Astrocyte (in vitro differentiated cells and primary cell): ENCODE measurements at regions not wholly inside any gene's neighbourhood (a gene's known extent, or its start where the extent isn't known, plus 50 kb on each side); places are given as distances from the start of the nearest gene placed in this dataset.

Source experiments
- EZH2 ChIP-seq: IDR thresholded peaks from 2 replicates; pipeline ENCODE4 v1.6.1; 2012; ENCODE audit warnings: mild to moderate bottlenecking, low read length, inconsistent platforms; ENCODE audit not compliant: insufficient read depth
- TF ChIP-seq, protein P1 (sequence below): IDR thresholded peaks from 2 replicates; pipeline ENCODE4 v1.5.1; 2011; ENCODE audit warnings: low read depth, mild to moderate bottlenecking, inconsistent platforms, low read length, moderate library complexity; ENCODE audit not compliant: insufficient read depth

DNA sequence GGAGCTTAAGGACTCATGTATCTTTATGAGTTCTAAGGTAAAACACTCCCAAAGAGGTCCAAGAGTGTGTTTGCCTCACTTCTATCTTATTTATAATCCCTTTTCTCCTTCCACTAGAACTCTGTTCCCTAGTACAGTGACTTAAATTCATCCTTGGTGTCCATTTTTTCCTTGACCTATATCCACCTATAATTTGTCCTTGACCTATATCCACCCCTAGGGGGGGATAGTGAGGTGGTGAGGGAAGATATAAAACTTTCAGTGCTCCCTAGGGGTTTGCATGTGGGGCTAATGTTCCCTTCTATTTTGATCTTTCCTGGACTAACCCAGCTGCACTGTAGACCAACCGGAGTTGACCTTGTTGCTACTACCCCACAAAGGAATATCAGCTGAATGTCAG lies 83.5 kb upstream of the GNAQ start:
- TF ChIP-seq, protein P1, sequence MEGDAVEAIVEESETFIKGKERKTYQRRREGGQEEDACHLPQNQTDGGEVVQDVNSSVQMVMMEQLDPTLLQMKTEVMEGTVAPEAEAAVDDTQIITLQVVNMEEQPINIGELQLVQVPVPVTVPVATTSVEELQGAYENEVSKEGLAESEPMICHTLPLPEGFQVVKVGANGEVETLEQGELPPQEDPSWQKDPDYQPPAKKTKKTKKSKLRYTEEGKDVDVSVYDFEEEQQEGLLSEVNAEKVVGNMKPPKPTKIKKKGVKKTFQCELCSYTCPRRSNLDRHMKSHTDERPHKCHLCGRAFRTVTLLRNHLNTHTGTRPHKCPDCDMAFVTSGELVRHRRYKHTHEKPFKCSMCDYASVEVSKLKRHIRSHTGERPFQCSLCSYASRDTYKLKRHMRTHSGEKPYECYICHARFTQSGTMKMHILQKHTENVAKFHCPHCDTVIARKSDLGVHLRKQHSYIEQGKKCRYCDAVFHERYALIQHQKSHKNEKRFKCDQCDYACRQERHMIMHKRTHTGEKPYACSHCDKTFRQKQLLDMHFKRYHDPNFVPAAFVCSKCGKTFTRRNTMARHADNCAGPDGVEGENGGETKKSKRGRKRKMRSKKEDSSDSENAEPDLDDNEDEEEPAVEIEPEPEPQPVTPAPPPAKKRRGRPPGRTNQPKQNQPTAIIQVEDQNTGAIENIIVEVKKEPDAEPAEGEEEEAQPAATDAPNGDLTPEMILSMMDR, result peak; percentile 13
- TF ChIP-seq EZH2, result no peak
